ENCODE measurements at regions not wholly inside any gene's neighbourhood (a gene's known extent, or its start where the extent isn't known, plus 50 kb on each side); places are given as distances from the start of the nearest gene placed in this dataset.

GRCh38 chr5:2511126-2511525 lies 240.4 kb downstream of the IRX2 start:
- ATAC-seq (replicated peaks in 6 of 8): no peak
- peaks cover 0 to 17% of the 10 kb centered on the region in 2 donors for H3K4me1 ChIP-seq (replicated peaks in 1 of 2)
- no peak overlapping the region for H3K27ac ChIP-seq
- H3K4me3 ChIP-seq: no peak overlapping the region
- WGBS, 10 experiments: 18 to 100% (median 80%) methylated on average over 1 to 5 of the region's 8 CpGs; no CpG with 5 or more reads in 5 of the 10 experiments
- in situ Hi-C loops (cut with MboI; ENCODE audit: low pct_unique_long_range_greater_than_20kb in 2 of 9, low sequenced_read_pairs in 9 of 9, unreplicated experiment in 9 of 9): no loop called here

- WGBS, 10 experiments: 0 to 96% (median 56%) methylated on average over 1 to 4 of the region's 6 CpGs; no CpG with 5 or more reads in 6 of the 10 experiments
- no peak overlapping the region for H3K27ac ChIP-seq
- in situ Hi-C loops (cut with MboI; ENCODE audit: low pct_unique_long_range_greater_than_20kb in 2 of 9, low sequenced_read_pairs in 9 of 9, unreplicated experiment in 9 of 9): no loop called here
- no peak for ATAC-seq (replicated peaks in 6 of 8)
- peaks cover 0 to 3% of the 10 kb centered on the region in 2 donors for H3K4me1 ChIP-seq (replicated peaks in 1 of 2)
- no peak overlapping the region for H3K4me3 ChIP-seq
These were observed 241.9 kb downstream of the IRX2 start for GRCh38 chr5:2509527-2509926.

GRCh38 chr5:2508514-2508913 lies 243.0 kb downstream of the IRX2 start:
- WGBS, 10 experiments: 17 to 95% (median 33%) methylated on average over 1 to 8 of the region's 12 CpGs; no CpG with 5 or more reads in 5 of the 10 experiments
- no peak overlapping the region for H3K4me3 ChIP-seq
- no peak for ATAC-seq (replicated peaks in 6 of 8)
- peaks cover 0 to 3% of the 10 kb centered on the region in 2 donors for H3K4me1 ChIP-seq (replicated peaks in 1 of 2)
- no peak overlapping the region for H3K27ac ChIP-seq
- in situ Hi-C loops (cut with MboI; ENCODE audit: low pct_unique_long_range_greater_than_20kb in 2 of 9, low sequenced_read_pairs in 9 of 9, unreplicated experiment in 9 of 9): no loop called here

- Histone ChIP-seq H3K4me1 (replicated peaks in 1 of 2) (no peaks in the 10 kb centered on the region), H3K4me3 (no peak overlapping the region), H3K27ac (no peak overlapping the region)
- peak in 1 of 8 experiments; percentile 30 for ATAC-seq (replicated peaks in 6 of 8)
- WGBS, 10 experiments: 0 to 100% (median 57%) methylated on average over 1 to 5 of the region's 5 CpGs; no CpG with 5 or more reads in 3 of the 10 experiments
- in situ Hi-C loops (cut with MboI; ENCODE audit: low pct_unique_long_range_greater_than_20kb in 2 of 9, low sequenced_read_pairs in 9 of 9, unreplicated experiment in 9 of 9): no loop called here
These were observed 243.9 kb downstream of the IRX2 start for GRCh38 chr5:2507611-2508010.

- no peak overlapping the region for H3K27ac ChIP-seq
- H3K4me1 ChIP-seq (replicated peaks in 1 of 2): no peaks in the 10 kb centered on the region
- ATAC-seq (replicated peaks in 6 of 8): no peak
- 0 to 95% (median 71%) methylated on average over 1 to 6 of the region's 7 CpGs; no CpG with 5 or more reads in 4 of the 10 experiments for WGBS, 10 experiments
- in situ Hi-C loops (cut with MboI; ENCODE audit: low pct_unique_long_range_greater_than_20kb in 2 of 9, low sequenced_read_pairs in 9 of 9, unreplicated experiment in 9 of 9): no loop called here
- no peak overlapping the region for H3K4me3 ChIP-seq
These were observed 244.9 kb downstream of the IRX2 start for GRCh38 chr5:2506603-2507002.

DNA sequence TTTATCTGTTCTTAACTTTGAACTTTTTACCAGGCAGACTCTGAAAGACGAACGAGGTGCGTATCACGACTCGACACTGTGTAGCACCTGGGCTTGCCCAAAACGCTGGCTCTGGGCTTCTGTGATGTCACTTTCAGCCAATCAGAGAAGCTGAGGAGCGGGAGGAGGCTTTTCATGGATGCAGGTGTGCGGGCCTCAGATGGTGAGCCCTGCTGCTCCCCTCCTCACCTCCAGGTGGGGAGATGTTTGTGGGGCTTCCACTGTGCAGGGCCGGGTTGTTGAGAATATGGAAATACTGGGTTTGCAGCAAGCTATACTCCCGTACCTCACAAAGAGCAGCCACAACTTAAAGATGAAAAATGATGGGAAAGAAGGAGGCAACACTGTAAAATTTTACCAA lies 246.3 kb downstream of the IRX2 start:
- in situ Hi-C loops (cut with MboI; ENCODE audit: low pct_unique_long_range_greater_than_20kb in 2 of 9, low sequenced_read_pairs in 9 of 9, unreplicated experiment in 9 of 9): no loop called here

DNA sequence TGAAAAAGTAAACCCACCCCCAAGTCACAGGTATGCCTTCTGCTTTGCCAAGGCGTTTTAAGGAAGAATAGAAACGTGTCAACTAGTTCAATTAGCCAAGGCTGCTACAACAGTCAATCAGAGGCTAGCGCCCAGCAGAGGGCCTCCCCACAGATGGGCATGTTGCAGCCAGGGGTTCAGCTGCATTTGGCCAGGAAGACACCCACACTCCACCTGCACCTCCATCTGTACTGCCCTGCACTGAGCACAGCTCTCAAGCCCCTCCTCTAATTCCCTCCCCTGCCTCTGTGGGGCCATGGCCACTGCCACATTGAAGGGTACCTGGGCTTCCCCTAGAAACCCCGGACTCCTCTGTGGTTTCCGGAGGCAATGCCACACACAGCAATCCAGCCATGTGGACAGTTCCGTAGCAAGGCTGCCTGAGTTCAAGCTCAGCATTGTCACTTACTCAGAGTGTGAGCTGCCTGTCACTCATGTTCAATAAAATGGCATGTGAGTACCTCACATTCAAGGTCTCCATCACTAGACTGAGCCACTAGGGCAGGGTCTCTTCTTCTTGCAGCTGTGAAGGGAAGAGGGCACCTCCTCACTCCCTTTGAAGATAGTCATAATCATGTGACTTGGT lies 248.4 kb downstream of the IRX2 start:
- 0 to 100% (median 60%) methylated on average over 1 to 3 of the region's 6 CpGs; no CpG with 5 or more reads in 3 of the 10 experiments for WGBS, 10 experiments
- in situ Hi-C loops (cut with MboI; ENCODE audit: low pct_unique_long_range_greater_than_20kb in 2 of 9, low sequenced_read_pairs in 9 of 9, unreplicated experiment in 9 of 9): no loop called here
- no peak for ATAC-seq (replicated peaks in 6 of 8)

More for the DNA sequence above, 246.3 kb downstream of the IRX2 start:
- Histone ChIP-seq H3K27ac (no peak overlapping the region), H3K4me1 (replicated peaks in 1 of 2) (no peaks in the 10 kb centered on the region), H3K4me3 (no peak overlapping the region)
- WGBS, 10 experiments: 10 to 94% (median 40%) methylated on average over 1 to 8 of the region's 10 CpGs; no CpG with 5 or more reads in 3 of the 10 experiments
- ATAC-seq (replicated peaks in 6 of 8): no peak

DNA sequence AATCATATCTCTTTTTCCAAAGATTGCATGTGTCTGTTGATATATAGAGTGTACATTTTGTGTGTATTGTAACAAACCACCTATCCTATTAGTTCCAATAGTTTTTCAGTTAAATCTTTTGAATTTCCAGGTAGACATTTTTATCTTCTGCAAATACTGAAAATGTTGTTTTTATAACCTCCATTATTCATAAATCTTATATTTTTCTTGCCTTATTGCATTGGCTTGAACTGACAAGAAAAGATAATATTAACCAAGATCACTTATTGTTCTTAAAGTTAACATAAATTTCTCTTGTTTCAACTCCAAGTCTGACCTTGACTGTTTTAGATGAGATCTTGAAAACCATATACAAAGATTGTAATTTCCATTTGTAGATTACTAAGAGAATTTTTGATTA lies 251.6 kb downstream of the IRX2 start:
- H3K4me3 ChIP-seq: no peak overlapping the region
- no peak for ATAC-seq (replicated peaks in 6 of 8)
- H3K27ac ChIP-seq: no peak overlapping the region
- in situ Hi-C loops (cut with MboI; ENCODE audit: low pct_unique_long_range_greater_than_20kb in 2 of 9, low sequenced_read_pairs in 9 of 9, unreplicated experiment in 9 of 9): no loop called here
- H3K4me1 ChIP-seq (replicated peaks in 1 of 2): no peaks in the 10 kb centered on the region

More for the DNA sequence above, 248.4 kb downstream of the IRX2 start:
- H3K4me1 ChIP-seq (replicated peaks in 1 of 2): no peaks in the 10 kb centered on the region
- H3K4me3 ChIP-seq: no peak overlapping the region
- H3K27ac ChIP-seq: no peak overlapping the region

DNA sequence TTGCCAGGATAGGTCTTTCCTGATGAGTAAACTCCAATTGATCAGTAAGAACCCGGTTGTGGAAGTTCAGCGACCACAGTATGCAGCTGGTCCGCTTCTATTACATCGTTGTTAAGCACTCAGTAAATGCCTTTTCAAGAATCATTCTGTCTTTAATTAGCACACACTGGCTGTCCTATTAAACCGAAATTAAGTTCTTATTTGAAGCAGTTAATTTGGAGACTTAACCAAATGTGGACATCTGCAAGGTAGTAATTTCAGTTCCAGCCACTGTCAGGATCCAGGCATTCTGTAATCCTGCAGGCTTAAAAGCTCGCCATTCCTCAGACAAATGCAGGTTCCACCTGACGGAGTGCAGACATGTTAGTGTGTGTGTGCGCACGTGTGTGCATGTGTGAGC lies 254.6 kb downstream of the IRX2 start:
- no peak overlapping the region for H3K4me3 ChIP-seq
- H3K4me1 ChIP-seq (replicated peaks in 1 of 2): no peaks in the 10 kb centered on the region
- H3K27ac ChIP-seq: no peak overlapping the region
- in situ Hi-C loops (cut with MboI; ENCODE audit: low pct_unique_long_range_greater_than_20kb in 2 of 9, low sequenced_read_pairs in 9 of 9, unreplicated experiment in 9 of 9): no loop called here
- ATAC-seq (replicated peaks in 6 of 8): no peak
- whole genome bisulfite sequencing, 10 experiments: 9 to 91% (median 65%) methylated on average over 3 to 9 of the region's 9 CpGs

DNA sequence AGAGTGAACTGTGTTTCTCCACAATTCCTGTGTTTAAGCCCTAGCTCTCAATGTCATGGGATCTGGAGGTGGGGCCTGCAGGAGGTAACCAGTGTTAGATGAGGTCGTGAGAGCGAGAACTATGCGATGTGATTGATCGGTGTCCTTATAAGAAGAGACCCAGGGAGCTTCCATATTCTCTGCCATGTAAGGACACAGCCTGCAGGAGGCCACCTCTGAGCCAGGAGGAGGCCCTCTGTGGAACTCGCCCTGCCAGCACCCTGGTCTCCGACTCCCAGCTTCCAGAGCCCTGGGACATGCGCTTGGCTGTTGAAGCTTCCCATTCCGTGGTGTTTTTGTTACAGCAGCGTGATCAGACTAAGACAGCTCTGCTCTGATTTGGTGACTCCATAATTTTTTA lies 255.4 kb downstream of the IRX2 start:
- Histone ChIP-seq H3K4me3 (no peak overlapping the region), H3K27ac (no peak overlapping the region), H3K4me1 (replicated peaks in 1 of 2) (no peaks in the 10 kb centered on the region)
- 17 to 94% (median 58%) methylated on average over 1 to 9 of the region's 9 CpGs; no CpG with 5 or more reads in 3 of the 10 experiments for WGBS, 10 experiments
- in situ Hi-C loops (cut with MboI; ENCODE audit: low pct_unique_long_range_greater_than_20kb in 2 of 9, low sequenced_read_pairs in 9 of 9, unreplicated experiment in 9 of 9): no loop called here
- no peak for ATAC-seq (replicated peaks in 6 of 8)

- in situ Hi-C loops (cut with MboI; ENCODE audit: low pct_unique_long_range_greater_than_20kb in 2 of 9, low sequenced_read_pairs in 9 of 9, unreplicated experiment in 9 of 9): no loop called here
- no peak for ATAC-seq (replicated peaks in 6 of 8)
- 0 to 100% (median 62%) methylated on average over 1 to 6 of the region's 8 CpGs; no CpG with 5 or more reads in 2 of the 10 experiments for WGBS, 10 experiments
- Histone ChIP-seq H3K4me1 (replicated peaks in 1 of 2) (no peaks in the 10 kb centered on the region), H3K4me3 (no peak overlapping the region), H3K27ac (no peak overlapping the region)
These were observed 258.1 kb downstream of the IRX2 start for GRCh38 chr5:2493356-2493755.

- in situ Hi-C loops (cut with MboI; ENCODE audit: low pct_unique_long_range_greater_than_20kb in 2 of 9, low sequenced_read_pairs in 9 of 9, unreplicated experiment in 9 of 9): no loop called here
- no peak overlapping the region for H3K4me3 ChIP-seq
- no peaks in the 10 kb centered on the region for H3K4me1 ChIP-seq (replicated peaks in 1 of 2)
- ATAC-seq (replicated peaks in 6 of 8): no peak
- WGBS, 10 experiments: 0 to 80% (median 53%) methylated on average over 1 to 6 of the region's 7 CpGs; no CpG with 5 or more reads in 2 of the 10 experiments
- H3K27ac ChIP-seq: no peak overlapping the region
These were observed 259.0 kb downstream of the IRX2 start for GRCh38 chr5:2492476-2492875.

GRCh38 chr5:2491846-2492245 lies 259.6 kb downstream of the IRX2 start:
- Histone ChIP-seq H3K27ac (no peak overlapping the region), H3K4me3 (no peak overlapping the region), H3K4me1 (replicated peaks in 1 of 2) (no peaks in the 10 kb centered on the region)
- in situ Hi-C loops (cut with MboI; ENCODE audit: low pct_unique_long_range_greater_than_20kb in 2 of 9, low sequenced_read_pairs in 9 of 9, unreplicated experiment in 9 of 9): no loop called here
- ATAC-seq (replicated peaks in 6 of 8): no peak
- WGBS, 10 experiments: 64 to 100% (median 100%) methylated on average over 1 of the region's 1 CpG; no CpG with 5 or more reads in 2 of the 10 experiments

- 11 to 92% (median 82%) methylated on average over 2 to 9 of the region's 10 CpGs for WGBS, 10 experiments
- ATAC-seq (replicated peaks in 6 of 8): no peak
These were observed 262.2 kb downstream of the IRX2 start for GRCh38 chr5:2489306-2489705.

More at GRCh38 chr5:2489306-2489705, 262.2 kb downstream of the IRX2 start:
- in situ Hi-C loops (cut with MboI; ENCODE audit: low pct_unique_long_range_greater_than_20kb in 2 of 9, low sequenced_read_pairs in 9 of 9, unreplicated experiment in 9 of 9): no loop called here
- Histone ChIP-seq H3K4me3 (no peak overlapping the region), H3K4me1 (replicated peaks in 1 of 2) (no peaks in the 10 kb centered on the region), H3K27ac (no peak overlapping the region)

Measured in motor neuron (in vitro differentiated cells).